OCI-LY1 (cell line): ENCODE measurements at regions not wholly inside any gene's neighbourhood (a gene's known extent, or its start where the extent isn't known, plus 50 kb on each side); places are given as distances from the start of the nearest gene placed in this dataset.

Experiments
- EZH2 ChIP-seq: fragments of 200-600 bp; sonication (generic), shearing (Covaris generic); IDR thresholded peaks from 2 replicates; pipeline ENCODE4 v1.8.0; 2017; ENCODE audit warnings: borderline replicate concordance, mixed run types, mild to moderate bottlenecking, antibody characterized with exemption, low read length, moderate library complexity, mixed read lengths
- TF ChIP-seq, protein P1 (sequence below): fragments of 200-600 bp; sonication (generic), shearing (Covaris generic); IDR thresholded peaks from 2 replicates; pipeline ENCODE4 v1.5.1; 2017; ENCODE audit warnings: mild to moderate bottlenecking, antibody characterized with exemption, low read length, moderate library complexity, mixed read lengths

GRCh38 chr7:98506471-98506870 is 105.6 kb upstream of the BAIAP2L1 start:
- no peak for TF ChIP-seq EZH2
- TF ChIP-seq, protein P1, sequence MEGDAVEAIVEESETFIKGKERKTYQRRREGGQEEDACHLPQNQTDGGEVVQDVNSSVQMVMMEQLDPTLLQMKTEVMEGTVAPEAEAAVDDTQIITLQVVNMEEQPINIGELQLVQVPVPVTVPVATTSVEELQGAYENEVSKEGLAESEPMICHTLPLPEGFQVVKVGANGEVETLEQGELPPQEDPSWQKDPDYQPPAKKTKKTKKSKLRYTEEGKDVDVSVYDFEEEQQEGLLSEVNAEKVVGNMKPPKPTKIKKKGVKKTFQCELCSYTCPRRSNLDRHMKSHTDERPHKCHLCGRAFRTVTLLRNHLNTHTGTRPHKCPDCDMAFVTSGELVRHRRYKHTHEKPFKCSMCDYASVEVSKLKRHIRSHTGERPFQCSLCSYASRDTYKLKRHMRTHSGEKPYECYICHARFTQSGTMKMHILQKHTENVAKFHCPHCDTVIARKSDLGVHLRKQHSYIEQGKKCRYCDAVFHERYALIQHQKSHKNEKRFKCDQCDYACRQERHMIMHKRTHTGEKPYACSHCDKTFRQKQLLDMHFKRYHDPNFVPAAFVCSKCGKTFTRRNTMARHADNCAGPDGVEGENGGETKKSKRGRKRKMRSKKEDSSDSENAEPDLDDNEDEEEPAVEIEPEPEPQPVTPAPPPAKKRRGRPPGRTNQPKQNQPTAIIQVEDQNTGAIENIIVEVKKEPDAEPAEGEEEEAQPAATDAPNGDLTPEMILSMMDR, result no peak
